ENCODE measurements at regions not wholly inside any gene's neighbourhood (a gene's known extent, or its start where the extent isn't known, plus 50 kb on each side); places are given as distances from the start of the nearest gene placed in this dataset.

DNA sequence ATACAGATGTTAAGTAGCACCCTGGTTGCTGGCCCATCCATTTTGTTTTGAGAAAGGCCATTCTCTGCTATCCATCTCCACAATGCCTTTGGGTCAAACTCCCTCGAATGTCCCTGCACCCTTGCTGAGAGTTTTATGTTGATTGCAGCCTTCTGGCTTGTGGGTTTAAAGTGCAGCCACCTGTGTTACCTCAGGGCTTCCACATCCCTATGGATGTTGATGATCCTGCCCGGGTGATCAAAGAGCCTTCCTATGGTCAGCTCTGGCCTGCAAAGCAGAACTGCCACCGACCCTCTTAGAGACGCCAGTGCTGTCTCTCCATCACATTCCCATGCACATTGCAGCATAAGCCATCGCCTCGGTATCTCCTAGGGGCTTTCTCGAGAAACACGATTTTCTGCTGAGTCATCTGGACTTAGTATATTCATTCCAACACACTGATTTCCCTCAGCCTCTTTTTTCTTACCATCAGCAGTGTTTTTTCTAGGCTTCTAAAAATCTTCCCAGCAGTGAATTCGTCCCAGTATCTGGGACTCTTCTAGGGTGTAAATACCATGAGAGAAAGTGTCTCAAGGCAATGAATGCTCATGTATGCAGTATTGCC, 585.7 kb upstream of the TMEM132C start:
- TF ChIP-seq, protein P1, sequence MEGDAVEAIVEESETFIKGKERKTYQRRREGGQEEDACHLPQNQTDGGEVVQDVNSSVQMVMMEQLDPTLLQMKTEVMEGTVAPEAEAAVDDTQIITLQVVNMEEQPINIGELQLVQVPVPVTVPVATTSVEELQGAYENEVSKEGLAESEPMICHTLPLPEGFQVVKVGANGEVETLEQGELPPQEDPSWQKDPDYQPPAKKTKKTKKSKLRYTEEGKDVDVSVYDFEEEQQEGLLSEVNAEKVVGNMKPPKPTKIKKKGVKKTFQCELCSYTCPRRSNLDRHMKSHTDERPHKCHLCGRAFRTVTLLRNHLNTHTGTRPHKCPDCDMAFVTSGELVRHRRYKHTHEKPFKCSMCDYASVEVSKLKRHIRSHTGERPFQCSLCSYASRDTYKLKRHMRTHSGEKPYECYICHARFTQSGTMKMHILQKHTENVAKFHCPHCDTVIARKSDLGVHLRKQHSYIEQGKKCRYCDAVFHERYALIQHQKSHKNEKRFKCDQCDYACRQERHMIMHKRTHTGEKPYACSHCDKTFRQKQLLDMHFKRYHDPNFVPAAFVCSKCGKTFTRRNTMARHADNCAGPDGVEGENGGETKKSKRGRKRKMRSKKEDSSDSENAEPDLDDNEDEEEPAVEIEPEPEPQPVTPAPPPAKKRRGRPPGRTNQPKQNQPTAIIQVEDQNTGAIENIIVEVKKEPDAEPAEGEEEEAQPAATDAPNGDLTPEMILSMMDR (IDR thresholded peaks at IDR 0.05), result no peak
- TF ChIP-seq EZH2 (IDR thresholded peaks at IDR 0.05; ENCODE audit: borderline replicate concordance, insufficient read depth, low read depth, low read length, poor library complexity, severe bottlenecking), result no peak

Data from B cell (primary cell).